Gastrocnemius medialis (tissue), 4 donors: ENCODE measurements at regions not wholly inside any gene's neighbourhood (a gene's known extent, or its start where the extent isn't known, plus 50 kb on each side); places are given as distances from the start of the nearest gene placed in this dataset.

ENCODE experiments used
- POLR2A ChIP-seq, 2 donors: fragments of 450-650 bp; IDR thresholded peaks; one replicate each; pipeline ENCODE4 v1.6.1; 2017; ENCODE audit warnings: antibody characterized with exemption in 2 of 2, mild to moderate bottlenecking in 2 of 2, moderate library complexity in 2 of 2
- TF ChIP-seq, protein P1 (sequence below), 5 experiments: fragments of 450-650 bp in 3 of 5; fragments of 200-600 bp in 2 of 5; sonication (generic) in 2 of 5; IDR thresholded peaks in 4 of 5; conservative IDR thresholded peaks in 1 of 5; 1 replicate in 4 of 5; 2 replicates in 1 of 5; pipeline ENCODE4 v1.5.1; 2016 to 2019; ENCODE audit warnings: antibody characterized with exemption in 5 of 5, mild to moderate bottlenecking in 3 of 5, moderate library complexity in 3 of 5

- TF ChIP-seq POLR2A (IDR thresholded peaks at IDR 0.05), result no peak
- TF ChIP-seq, protein P1, sequence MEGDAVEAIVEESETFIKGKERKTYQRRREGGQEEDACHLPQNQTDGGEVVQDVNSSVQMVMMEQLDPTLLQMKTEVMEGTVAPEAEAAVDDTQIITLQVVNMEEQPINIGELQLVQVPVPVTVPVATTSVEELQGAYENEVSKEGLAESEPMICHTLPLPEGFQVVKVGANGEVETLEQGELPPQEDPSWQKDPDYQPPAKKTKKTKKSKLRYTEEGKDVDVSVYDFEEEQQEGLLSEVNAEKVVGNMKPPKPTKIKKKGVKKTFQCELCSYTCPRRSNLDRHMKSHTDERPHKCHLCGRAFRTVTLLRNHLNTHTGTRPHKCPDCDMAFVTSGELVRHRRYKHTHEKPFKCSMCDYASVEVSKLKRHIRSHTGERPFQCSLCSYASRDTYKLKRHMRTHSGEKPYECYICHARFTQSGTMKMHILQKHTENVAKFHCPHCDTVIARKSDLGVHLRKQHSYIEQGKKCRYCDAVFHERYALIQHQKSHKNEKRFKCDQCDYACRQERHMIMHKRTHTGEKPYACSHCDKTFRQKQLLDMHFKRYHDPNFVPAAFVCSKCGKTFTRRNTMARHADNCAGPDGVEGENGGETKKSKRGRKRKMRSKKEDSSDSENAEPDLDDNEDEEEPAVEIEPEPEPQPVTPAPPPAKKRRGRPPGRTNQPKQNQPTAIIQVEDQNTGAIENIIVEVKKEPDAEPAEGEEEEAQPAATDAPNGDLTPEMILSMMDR (IDR thresholded peaks at IDR 0.05 in 4 of 5, conservative IDR thresholded peaks at IDR 0.05 in 1 of 5), result no peak
These were observed 159.5 kb upstream of the FAT4 start for GRCh38 chr4:125155251-125155650.
